RPMI8226 (cell line): ENCODE measurements at regions not wholly inside any gene's neighbourhood (a gene's known extent, or its start where the extent isn't known, plus 50 kb on each side); places are given as distances from the start of the nearest gene placed in this dataset.
"Not testable (repeated sequence)": the region's sequence is repeated elsewhere in the genome, so short reads cannot be mapped to it uniquely, and the experiment has no call there.

Experiments used
- DNase-seq: peaks from one replicate; pipeline ENCODE4 v3.0.0-alpha.2; 2015

DNA sequence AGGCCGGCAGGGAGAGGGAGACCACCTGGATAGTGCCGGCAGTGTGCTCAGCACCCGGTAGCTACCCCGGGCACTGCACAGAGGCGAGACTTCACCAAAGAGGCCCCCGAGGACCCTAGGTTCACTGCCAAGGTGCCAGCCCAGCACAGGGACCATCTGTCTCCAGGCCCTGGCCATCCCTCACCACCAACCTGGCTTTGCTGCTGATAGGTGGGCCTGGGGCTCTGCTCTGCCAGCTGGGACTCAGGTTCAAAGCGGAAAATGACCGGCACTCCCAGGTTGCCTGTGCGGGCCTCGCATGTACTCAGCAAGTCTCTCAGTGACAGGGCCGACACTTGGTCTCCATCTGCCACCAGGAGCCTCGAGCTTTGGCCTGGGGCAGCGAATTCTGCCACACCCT lies 812.2 kb downstream of the BRD1 start:
- no peak for DNase-seq

- DNase-seq: no peak
Measured at GRCh38 chr22:49014227-49015201, 813.2 kb downstream of the BRD1 start.

GRCh38 chr22:49013707-49014106 lies 814.0 kb downstream of the BRD1 start:
- no peak for DNase-seq

DNA sequence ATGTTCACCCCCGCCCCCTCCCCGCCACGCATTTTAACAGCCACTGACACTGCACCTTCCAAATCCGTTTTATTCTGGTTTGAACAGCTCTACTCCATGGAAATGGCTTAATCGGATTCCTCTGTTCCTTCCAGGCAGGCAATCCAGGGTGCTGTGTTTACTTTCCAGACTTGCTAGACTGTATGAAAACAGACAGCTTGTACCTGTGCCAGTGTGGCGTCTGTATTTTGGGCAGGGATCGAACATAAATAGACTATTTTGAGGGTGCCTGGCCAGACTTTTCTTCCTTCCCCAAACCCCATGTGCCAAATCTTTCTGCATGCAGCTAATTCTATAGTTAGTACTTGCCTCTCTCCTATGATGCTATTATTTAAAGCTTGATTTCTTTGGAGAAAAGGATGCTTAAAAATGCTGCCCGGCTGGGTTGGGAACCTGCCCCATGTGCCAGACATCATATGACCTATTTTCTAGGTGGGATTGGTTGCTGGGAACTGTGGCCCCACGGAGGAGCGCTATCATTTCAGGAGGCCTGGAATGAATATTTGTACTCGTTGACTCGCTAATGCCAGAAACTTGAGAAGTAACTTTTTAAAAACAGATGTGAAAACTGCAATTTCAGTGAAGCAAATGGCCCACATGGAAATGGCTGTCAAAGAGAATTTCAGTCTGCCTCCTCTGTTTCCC lies 814.8 kb downstream of the BRD1 start:
- DNase-seq: no peak

DNA sequence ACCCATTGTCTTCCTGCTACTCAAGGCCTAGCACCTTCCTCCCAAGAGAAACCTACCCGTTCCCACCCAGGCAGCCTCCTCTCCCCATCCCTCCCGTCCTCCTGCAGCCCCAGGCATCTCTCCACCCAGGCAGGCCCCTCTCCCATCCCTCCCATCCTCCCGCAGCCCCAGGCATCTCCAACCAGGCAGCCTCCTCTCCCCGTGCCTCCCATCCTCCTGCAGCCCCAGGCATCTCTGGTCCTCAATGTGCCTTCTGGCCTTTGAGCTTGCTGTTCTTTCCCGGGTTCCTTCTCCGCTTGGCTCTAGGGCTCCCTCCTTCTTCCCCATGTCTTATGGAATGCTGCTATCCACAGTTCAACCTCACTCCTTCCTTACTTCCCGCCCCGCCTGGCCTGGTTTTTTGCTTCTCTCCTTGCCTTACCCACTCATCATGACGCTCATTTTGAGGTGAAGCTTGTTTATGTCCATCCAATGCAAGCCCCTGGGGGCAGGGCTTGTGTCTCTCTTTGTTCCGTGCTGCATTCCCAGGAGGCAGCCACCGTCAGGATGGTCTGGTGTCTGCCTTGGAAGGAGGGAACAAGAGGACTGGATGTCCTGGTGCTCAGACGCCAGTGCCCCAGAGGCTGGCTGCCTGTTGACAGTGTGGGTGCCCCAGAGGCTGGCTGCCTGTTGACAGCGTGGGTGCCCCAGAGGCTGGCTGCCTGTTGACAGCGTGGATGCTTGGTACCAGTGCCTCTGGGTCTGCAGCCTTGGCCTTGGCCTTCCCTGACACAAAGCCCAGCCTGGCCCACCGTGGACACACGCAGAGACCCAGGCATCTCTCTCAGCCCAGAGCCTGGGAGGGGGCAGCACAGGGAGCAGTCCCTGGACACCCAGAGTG lies 815.7 kb downstream of the BRD1 start:
- no peak for DNase-seq

DNA sequence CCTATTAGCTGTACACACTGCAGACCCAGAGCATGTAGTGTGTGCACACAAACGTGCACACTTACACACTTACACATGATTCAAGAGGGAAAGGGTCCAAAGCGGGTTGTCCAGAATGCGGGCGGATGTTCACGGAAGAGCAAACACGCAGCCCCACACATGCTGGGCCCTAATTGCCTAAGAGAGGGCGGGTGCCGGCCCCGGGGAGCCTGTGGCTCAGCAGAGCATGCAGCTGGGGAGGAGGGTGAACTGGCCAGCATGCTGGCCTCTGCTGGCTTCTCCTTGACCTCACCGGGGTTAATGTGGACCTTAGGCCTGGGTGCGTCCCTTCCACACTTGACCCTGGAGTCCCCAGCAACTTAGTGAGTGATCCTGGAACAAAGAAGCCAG lies 816.3 kb downstream of the BRD1 start:
- no peak for DNase-seq

DNA sequence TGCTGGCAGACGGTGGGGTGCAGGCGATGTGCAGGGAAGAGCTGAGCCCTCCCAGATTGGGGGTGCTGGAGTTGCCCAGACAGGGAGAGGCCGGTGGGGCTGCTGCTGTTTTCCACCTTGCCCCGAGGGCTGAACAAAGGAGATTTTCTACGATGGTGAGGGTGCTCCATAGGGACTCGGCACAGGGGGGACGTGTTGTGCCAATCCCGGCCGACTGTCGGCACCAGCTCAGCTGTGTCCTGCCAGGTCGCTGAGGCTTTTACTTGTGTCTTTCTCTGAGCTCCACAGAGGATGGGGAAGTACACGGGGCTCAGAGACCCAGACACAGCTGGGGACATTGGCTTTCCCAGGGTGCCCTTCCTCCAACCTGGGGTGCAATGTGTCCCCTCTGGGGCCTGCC lies 816.8 kb downstream of the BRD1 start:
- no peak for DNase-seq

- no peak for DNase-seq
Measured at GRCh38 chr22:49010070-49010863, 817.4 kb downstream of the BRD1 start.

GRCh38 chr22:49009359-49010063 lies 818.2 kb downstream of the BRD1 start:
- DNase-seq: no peak

GRCh38 chr22:49008682-49009235 lies 818.9 kb downstream of the BRD1 start:
- no peak for DNase-seq

DNA sequence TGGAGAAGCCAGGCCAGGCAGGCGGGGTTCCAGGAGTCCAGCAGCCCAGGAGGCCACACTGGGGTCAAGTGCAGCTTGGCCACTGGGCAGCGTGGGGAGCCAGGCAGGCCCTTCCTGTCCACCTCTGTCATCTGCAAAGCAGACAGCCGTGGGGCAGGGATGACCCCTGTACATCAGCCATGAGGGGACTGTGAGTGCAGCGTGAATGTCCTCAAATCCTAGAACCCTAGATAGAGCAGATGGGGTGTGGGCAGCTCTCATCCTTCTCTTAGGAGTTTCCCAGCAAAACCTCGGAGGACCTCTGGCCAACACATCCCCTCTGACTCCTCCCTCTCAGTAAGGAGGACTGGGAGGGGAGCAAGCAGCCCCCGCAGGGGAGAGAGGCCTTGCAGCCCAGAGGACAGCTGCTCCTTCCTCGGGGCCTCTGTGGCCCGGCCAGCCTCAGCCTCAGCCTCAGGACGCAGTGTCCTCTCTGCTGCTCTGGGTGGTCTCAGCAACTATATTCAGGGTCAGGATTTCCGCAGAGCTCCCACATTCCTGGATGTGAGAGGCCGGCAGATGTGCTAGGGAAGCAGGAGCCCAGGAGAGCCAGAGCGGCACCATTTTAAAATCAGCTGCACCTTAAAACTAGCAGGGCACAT lies 820.5 kb downstream of the BRD1 start:
- DNase-seq: no peak

GRCh38 chr22:49006207-49007012 lies 821.3 kb downstream of the BRD1 start:
- DNase-seq: no peak

DNA sequence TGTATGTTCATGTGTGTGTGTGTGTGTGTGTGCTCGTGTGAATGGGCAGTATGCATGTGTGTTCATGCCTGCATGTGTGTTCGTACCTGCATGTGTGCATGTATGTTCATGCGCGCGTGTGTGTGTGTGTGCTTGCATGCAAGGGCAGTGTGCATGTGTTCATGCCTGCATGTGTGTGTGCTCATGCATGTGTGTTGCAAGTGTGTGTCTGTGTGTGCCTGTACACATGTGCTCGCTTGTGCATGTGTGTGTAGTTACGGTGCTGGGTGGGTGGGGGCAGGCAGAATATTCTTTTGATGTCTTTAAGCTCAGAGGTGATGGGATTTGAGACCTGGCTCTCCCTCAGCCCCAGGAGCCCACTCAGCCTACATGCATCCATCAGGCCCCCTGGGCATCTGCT lies 822.1 kb downstream of the BRD1 start:
- no peak for DNase-seq

- no peak for DNase-seq
Measured at GRCh38 chr22:49004484-49005399, 822.9 kb downstream of the BRD1 start.

- not testable (repeated sequence) for DNase-seq
Measured at GRCh38 chr22:48997605-48998004, 830.1 kb downstream of the BRD1 start.

DNA sequence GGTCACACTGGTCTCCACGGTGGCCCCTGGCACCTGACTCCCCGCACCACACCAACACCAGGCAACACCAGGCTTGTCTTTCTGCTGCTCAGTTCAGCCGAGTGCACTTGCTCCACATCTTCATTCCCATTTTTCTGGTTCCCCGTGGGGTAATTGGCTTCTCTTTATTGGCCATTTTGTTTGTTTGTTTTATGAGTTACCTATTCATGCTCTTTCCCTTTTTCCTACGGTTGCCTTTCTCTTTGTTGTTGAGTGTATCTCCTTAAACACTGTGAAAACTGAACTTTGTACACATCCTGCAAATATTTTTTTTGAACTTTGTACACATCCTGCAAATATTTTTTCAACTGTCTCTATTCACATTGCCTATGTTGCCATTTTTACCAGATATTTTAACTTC lies 834.0 kb downstream of the BRD1 start:
- DNase-seq: no peak

DNA sequence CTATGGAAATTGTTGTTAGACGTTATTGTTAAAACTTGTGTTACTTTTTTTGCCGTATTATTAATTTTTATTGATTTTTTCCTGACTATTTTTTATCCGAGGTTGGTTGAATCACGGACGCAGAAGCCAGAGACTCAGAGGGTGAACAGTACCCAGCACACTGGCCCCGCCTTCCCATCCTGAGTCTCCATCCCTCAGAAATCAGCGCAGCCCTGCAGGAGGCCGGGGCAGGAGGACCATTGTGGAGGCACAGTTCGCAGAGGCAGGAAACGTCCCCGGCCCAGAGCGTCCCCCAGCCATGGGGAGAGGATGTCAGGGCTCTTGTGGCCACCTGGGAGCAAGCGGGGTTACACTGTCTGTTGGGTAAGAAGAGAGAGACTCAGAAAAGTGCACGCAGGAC lies 843.0 kb downstream of the BRD1 start:
- no peak for DNase-seq

DNA sequence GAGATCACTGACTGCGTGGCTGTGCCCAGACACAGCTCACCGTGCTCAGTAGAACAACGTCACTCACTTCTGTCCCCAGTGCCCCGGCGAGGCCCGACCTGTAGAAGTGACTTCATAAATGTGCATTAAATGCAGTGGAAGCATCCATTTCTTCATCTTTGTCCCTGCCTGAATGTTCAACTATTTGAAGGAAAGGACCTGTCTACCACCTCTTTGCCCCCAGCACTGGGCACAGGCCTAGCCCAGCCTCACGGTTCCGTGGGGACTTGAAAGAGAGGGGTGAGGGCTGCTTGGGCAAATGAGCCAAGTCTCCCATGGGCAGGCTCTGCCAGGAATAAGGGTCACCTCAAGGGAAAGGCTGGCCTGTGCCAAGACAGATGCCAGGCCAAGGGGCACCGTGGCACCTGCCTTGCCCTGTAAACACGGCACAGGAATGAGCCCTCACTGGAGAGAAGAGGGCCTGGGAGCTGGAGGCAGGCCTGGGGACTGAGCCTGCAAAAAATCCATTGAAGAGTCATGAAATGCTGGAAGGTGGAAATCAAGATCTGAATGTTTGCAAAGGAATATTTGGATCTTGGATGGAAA lies 845.3 kb downstream of the BRD1 start:
- DNase-seq: no peak
